ENCODE measurements at regions not wholly inside any gene's neighbourhood (a gene's known extent, or its start where the extent isn't known, plus 50 kb on each side); places are given as distances from the start of the nearest gene placed in this dataset.
"Not testable (repeated sequence)": the region's sequence is repeated elsewhere in the genome, so short reads cannot be mapped to it uniquely, and the experiment has no call there.

DNA sequence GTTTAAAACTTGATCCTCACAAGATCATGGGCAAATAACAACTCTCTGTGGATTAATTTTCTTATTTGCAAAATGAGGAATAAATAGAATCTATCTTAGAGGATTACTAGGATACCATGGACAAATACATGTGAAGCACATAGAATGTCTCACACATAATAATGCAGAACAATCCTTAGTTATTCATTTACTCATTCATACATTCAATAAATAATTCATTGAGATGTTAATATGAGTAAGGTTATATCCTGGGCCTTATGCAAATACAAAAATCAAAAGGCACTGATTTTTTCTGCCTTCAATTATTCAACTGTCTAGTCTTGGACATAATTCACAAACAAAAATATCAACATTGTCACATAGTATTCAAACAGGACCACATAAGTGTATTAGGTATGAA lies 654.1 kb downstream of the MECOM start:
- ATAC-seq (ENCODE audit: low read depth) (no peak), DNase-seq (no peak)
- H3K27ac Mint-ChIP-seq = no peak overlapping the region
- TF ChIP-seq, protein P1, sequence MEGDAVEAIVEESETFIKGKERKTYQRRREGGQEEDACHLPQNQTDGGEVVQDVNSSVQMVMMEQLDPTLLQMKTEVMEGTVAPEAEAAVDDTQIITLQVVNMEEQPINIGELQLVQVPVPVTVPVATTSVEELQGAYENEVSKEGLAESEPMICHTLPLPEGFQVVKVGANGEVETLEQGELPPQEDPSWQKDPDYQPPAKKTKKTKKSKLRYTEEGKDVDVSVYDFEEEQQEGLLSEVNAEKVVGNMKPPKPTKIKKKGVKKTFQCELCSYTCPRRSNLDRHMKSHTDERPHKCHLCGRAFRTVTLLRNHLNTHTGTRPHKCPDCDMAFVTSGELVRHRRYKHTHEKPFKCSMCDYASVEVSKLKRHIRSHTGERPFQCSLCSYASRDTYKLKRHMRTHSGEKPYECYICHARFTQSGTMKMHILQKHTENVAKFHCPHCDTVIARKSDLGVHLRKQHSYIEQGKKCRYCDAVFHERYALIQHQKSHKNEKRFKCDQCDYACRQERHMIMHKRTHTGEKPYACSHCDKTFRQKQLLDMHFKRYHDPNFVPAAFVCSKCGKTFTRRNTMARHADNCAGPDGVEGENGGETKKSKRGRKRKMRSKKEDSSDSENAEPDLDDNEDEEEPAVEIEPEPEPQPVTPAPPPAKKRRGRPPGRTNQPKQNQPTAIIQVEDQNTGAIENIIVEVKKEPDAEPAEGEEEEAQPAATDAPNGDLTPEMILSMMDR (IDR thresholded peaks at IDR 0.05) = no peak
- intact Hi-C loops (cut with micrococcal nuclease) = no loop called here
- H3K36me3 Mint-ChIP-seq (ENCODE audit: low read depth) = no peaks in the 10 kb centered on the region
- no peaks in the 10 kb centered on the region for H3K27me3 Mint-ChIP-seq
- no peaks in the 10 kb centered on the region for H3K4me1 Mint-ChIP-seq
- ChIA-PET CTCF (no interaction called here), POLR2A (no interaction called here)
- H3K4me3 Mint-ChIP-seq = no peak overlapping the region
- H3K9me3 Mint-ChIP-seq = no peaks in the 10 kb centered on the region

DNA sequence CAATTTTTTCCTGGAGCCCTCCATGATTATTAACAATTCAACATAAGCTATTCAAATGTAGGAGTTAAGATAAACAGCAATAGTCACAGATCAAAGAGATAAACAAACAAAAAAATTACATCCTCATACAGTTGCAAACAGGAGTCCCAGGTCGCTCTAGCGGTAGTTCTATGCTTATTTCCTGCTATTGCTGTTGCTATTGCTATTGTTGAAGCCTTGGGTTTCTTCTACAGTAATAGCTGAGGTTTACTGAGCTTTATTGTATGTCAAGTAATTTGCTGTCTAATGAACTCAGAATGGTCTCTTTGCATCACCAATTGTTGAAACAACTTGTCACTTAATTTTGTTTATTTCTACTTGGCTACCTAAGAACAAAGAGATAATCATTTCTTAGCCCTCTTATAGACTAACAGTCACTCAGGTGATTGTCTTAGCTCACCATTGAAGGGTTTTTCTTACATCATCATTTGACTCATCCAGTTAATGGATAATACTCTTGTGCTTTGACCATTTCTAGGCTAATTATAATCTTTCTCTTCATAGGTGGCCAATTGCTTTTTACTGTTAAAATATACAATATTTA lies 654.6 kb downstream of the MECOM start:
- Mint-ChIP-seq H3K36me3 (ENCODE audit: low read depth) (no peaks in the 10 kb centered on the region), H3K9me3 (no peaks in the 10 kb centered on the region), H3K27me3 (no peaks in the 10 kb centered on the region), H3K4me3 (no peak overlapping the region), H3K4me1 (no peaks in the 10 kb centered on the region), H3K27ac (no peak overlapping the region)
- intact Hi-C loops (cut with micrococcal nuclease) = no loop called here
- DNase-seq = no peak
- ChIA-PET CTCF (no interaction called here), POLR2A (no interaction called here)
- TF ChIP-seq, protein P1 (IDR thresholded peaks at IDR 0.05) = no peak
- no peak for ATAC-seq (ENCODE audit: low read depth)

DNA sequence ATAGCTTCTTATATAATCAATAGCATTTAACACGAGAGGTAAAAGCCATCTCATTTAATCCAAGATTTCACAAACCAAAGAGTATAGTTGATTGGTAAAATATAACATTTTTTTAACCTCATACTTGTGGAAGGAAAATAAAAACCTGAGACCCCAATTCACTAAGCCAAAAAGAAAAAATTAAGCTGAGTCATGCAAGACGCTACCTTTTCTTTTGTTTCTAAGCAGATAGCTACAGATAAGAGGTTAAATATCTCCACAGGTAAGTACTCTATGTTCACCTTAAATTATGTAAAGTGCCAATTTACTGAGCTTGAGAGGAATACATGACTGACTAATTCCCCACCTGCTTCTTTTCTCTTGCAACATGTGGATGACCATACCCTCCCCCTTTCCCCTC lies 656.4 kb downstream of the MECOM start:
- Mint-ChIP-seq H3K4me3 (no peak overlapping the region), H3K4me1 (no peaks in the 10 kb centered on the region), H3K36me3 (ENCODE audit: low read depth) (no peaks in the 10 kb centered on the region), H3K9me3 (no peaks in the 10 kb centered on the region), H3K27me3 (no peaks in the 10 kb centered on the region), H3K27ac (no peak overlapping the region)
- intact Hi-C loops (cut with micrococcal nuclease) = no loop called here
- ChIA-PET POLR2A (no interaction called here), CTCF (no interaction called here)
- TF ChIP-seq, protein P1 (IDR thresholded peaks at IDR 0.05) = no peak
- DNase-seq (no peak), ATAC-seq (ENCODE audit: low read depth) (no peak)

DNA sequence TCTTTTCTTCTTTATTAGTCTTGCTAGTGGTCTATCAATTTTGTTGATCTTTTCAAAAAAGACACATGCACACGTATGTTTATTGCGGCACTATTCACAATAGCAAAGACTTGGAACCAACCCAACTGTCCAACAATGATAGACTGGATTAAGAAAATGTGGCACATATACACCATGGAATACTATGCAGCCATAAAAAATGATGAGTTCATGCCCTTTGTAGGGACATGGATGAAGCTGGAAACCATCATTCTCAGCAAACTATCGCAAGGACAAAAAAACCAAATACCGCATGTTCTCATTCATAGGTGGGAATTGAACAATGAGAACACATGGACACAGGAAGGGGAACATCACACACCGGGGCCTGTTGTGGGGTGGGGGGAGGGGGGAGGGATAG lies 657.1 kb downstream of the MECOM start:
- intact Hi-C loops (cut with micrococcal nuclease); POLR2A ChIA-PET: not testable (repeated sequence)

DNA sequence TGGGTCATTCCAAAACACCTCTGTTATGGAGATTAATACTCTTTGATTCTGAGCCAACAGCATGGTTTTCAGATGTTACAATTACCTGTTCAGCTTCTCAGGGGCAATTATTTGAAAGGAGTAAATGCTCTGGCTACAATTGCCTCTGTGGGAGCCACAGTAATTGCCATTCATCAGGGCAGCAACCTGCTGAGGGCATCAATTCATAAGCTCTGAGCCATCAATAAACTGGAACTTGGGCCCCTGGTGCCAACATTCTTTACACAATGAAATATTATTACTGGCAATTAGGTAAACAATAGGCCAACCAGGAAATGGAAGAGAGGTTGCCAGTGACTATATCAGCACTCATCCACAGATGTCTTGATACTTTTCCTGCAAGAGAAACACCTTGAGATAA lies 660.8 kb downstream of the MECOM start:
- ATAC-seq (ENCODE audit: low read depth) = no peak
- Mint-ChIP-seq H3K36me3 (ENCODE audit: low read depth) (no peaks in the 10 kb centered on the region), H3K4me3 (no peak overlapping the region), H3K27ac (no peak overlapping the region), H3K4me1 (no peaks in the 10 kb centered on the region), H3K9me3 (no peaks in the 10 kb centered on the region), H3K27me3 (no peaks in the 10 kb centered on the region)
- intact Hi-C loops (cut with micrococcal nuclease) = no loop called here
- POLR2A ChIA-PET = no interaction called here
- DNase-seq = no peak
- CTCF ChIA-PET = no interaction called here
- TF ChIP-seq, protein P1 (IDR thresholded peaks at IDR 0.05) = no peak

More for the DNA sequence above, 657.1 kb downstream of the MECOM start:
- H3K36me3 Mint-ChIP-seq (ENCODE audit: low read depth); H3K4me1 Mint-ChIP-seq; DNase-seq; ATAC-seq (ENCODE audit: low read depth); H3K27ac Mint-ChIP-seq; H3K27me3 Mint-ChIP-seq; CTCF ChIA-PET; H3K9me3 Mint-ChIP-seq; H3K4me3 Mint-ChIP-seq: not testable (repeated sequence)

DNA sequence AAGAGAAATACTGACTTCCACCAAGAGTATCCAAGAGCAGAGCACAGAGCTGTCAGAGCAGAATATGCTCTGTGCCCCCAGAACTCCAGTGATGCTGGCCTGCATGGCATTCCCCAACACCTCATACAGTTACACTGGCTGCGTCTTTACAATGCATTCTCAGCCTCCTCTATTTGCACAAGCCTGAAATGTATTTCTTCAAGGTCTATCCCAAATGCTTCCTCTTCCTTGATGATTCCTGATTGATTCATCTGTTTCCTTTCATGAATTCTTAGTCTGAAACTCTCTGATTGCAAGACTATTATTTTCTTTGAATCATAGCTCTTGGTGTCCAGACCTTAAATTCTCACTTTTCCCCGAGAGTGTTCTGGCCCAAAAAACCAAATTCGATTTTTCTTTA lies 664.7 kb downstream of the MECOM start:
- H3K9me3 Mint-ChIP-seq = no peaks in the 10 kb centered on the region
- ATAC-seq (ENCODE audit: low read depth) (no peak), DNase-seq (no peak)
- H3K27me3 Mint-ChIP-seq = no peaks in the 10 kb centered on the region
- H3K36me3 Mint-ChIP-seq (ENCODE audit: low read depth) = no peaks in the 10 kb centered on the region
- POLR2A ChIA-PET = no interaction called here
- H3K4me3 Mint-ChIP-seq = no peak overlapping the region
- intact Hi-C loops (cut with micrococcal nuclease) = no loop called here
- H3K27ac Mint-ChIP-seq = no peak overlapping the region
- TF ChIP-seq, protein P1 (IDR thresholded peaks at IDR 0.05) = no peak
- CTCF ChIA-PET = no interaction called here
- no peaks in the 10 kb centered on the region for H3K4me1 Mint-ChIP-seq
